ENCODE measurements at regions not wholly inside any gene's neighbourhood (a gene's known extent, or its start where the extent isn't known, plus 50 kb on each side); places are given as distances from the start of the nearest gene placed in this dataset.
"Not testable (repeated sequence)": the region's sequence is repeated elsewhere in the genome, so short reads cannot be mapped to it uniquely, and the experiment has no call there.

- DNase-seq (ENCODE audit: low spot score), result no peak
Measured at GRCh38 chr1:81738875-81739274, 61.9 kb upstream of the ADGRL2 start.

GRCh38 chr1:81733480-81733879, 67.3 kb upstream of the ADGRL2 start:
- DNase-seq (ENCODE audit: low spot score), result no peak

GRCh38 chr1:81731989-81732388, 68.7 kb upstream of the ADGRL2 start:
- no peak for DNase-seq (ENCODE audit: low spot score)

- no peak for DNase-seq (ENCODE audit: low spot score)
Measured at GRCh38 chr1:81730881-81731280, 69.9 kb upstream of the ADGRL2 start.

- DNase-seq (ENCODE audit: low spot score), result not testable (repeated sequence)
Measured at GRCh38 chr1:81730299-81730698, 70.4 kb upstream of the ADGRL2 start.

GRCh38 chr1:81729818-81730217, 70.9 kb upstream of the ADGRL2 start:
- DNase-seq (ENCODE audit: low spot score), result no peak

- no peak for DNase-seq (ENCODE audit: low spot score)
Measured at GRCh38 chr1:81729239-81729638, 71.5 kb upstream of the ADGRL2 start.

- DNase-seq (ENCODE audit: low spot score), result no peak
Measured at GRCh38 chr1:81725823-81726222, 74.9 kb upstream of the ADGRL2 start.

GRCh38 chr1:81722631-81723328, 78.0 kb upstream of the ADGRL2 start:
- DNase-seq (ENCODE audit: low spot score), result not testable (repeated sequence)

GRCh38 chr1:81720256-81720655, 80.5 kb upstream of the ADGRL2 start:
- DNase-seq (ENCODE audit: low spot score), result not testable (repeated sequence)

GRCh38 chr1:81717230-81717629, 83.5 kb upstream of the ADGRL2 start:
- no peak for DNase-seq (ENCODE audit: low spot score)

GRCh38 chr1:81715391-81715790, 85.3 kb upstream of the ADGRL2 start:
- DNase-seq (ENCODE audit: low spot score), result no peak

GRCh38 chr1:81714636-81715035, 86.1 kb upstream of the ADGRL2 start:
- DNase-seq (ENCODE audit: low spot score), result no peak

GRCh38 chr1:81712425-81712824, 88.3 kb upstream of the ADGRL2 start:
- DNase-seq (ENCODE audit: low spot score), result no peak

GRCh38 chr1:81710857-81711256, 89.9 kb upstream of the ADGRL2 start:
- DNase-seq (ENCODE audit: low spot score), result no peak

GRCh38 chr1:81708250-81708649, 92.5 kb upstream of the ADGRL2 start:
- DNase-seq (ENCODE audit: low spot score), result no peak

- no peak for DNase-seq (ENCODE audit: low spot score)
Measured at GRCh38 chr1:81706650-81707435, 93.9 kb upstream of the ADGRL2 start.

- DNase-seq (ENCODE audit: low spot score), result no peak
Measured at GRCh38 chr1:81703756-81704463, 96.8 kb upstream of the ADGRL2 start.

- no peak for DNase-seq (ENCODE audit: low spot score)
Measured at GRCh38 chr1:81703391-81703755, 97.4 kb upstream of the ADGRL2 start.

- DNase-seq (ENCODE audit: low spot score), result no peak
Measured at GRCh38 chr1:81702903-81703302, 97.8 kb upstream of the ADGRL2 start.

- no peak for DNase-seq (ENCODE audit: low spot score)
Measured at GRCh38 chr1:81702079-81702715, 98.5 kb upstream of the ADGRL2 start.

GRCh38 chr1:81700728-81701470, 99.8 kb upstream of the ADGRL2 start:
- no peak for DNase-seq (ENCODE audit: low spot score)
